Natural killer cell treated with Interleukin-12 subunit alpha and Interleukin-12 subunit beta and Interleukin-15 and Interleukin-18, amount 100 ng/mL, for 72 hours (primary cell): ENCODE measurements at regions not wholly inside any gene's neighbourhood (a gene's known extent, or its start where the extent isn't known, plus 50 kb on each side); places are given as distances from the start of the nearest gene placed in this dataset.

ENCODE experiments used
- ATAC-seq, 2 donors: fragments of 150-1000 bp; cut with Tn5 transposase in 1 of 2; sonication (Bioruptor Pico), chemical (Tn5 transposase) in 1 of 2; 2 replicates each; pipeline ENCODE4 v1.10.0; 2021
- DNase-seq: peaks from one replicate; pipeline ENCODE4 v3.0.0; 2022; ENCODE audit warnings: low spot score
- H3K27ac Mint-ChIP-seq, 2 donors: 1 replicate in 1 of 2; 2 replicates in 1 of 2; pipeline ENCODE4 v1.8.0; 2022; ENCODE audit warnings: mixed read lengths in 2 of 2, mild to moderate bottlenecking in 1 of 2, moderate library complexity in 1 of 2
- H3K27me3 Mint-ChIP-seq, 2 donors: 1 replicate in 1 of 2; 2 replicates in 1 of 2; pipeline ENCODE4 v1.8.0; 2022; ENCODE audit warnings: mixed read lengths in 2 of 2
- H3K36me3 Mint-ChIP-seq: one replicate; pipeline ENCODE4 v1.8.0; 2022; ENCODE audit warnings: mixed read lengths
- H3K4me1 Mint-ChIP-seq, 2 donors: 1 replicate in 1 of 2; 2 replicates in 1 of 2; pipeline ENCODE4 v1.8.0; 2022; ENCODE audit warnings: low read depth in 2 of 2, mixed read lengths in 2 of 2, mild to moderate bottlenecking in 1 of 2
- H3K4me3 Mint-ChIP-seq: one replicate; pipeline ENCODE4 v1.8.0; 2022; ENCODE audit warnings: mixed read lengths
- H3K9me3 Mint-ChIP-seq: 2 replicates; pipeline ENCODE4 v1.8.0; 2022; ENCODE audit warnings: mixed read lengths

- Mint-ChIP-seq H3K36me3 (peaks cover 7% of the 10 kb centered on the region), H3K4me1 (no peaks in the 10 kb centered on the region), H3K9me3 (peaks cover 11% of the 10 kb centered on the region), H3K27ac (no peak overlapping the region), H3K4me3 (no peak overlapping the region), H3K27me3 (no peaks in the 10 kb centered on the region)
- DNase-seq, result no peak
- ATAC-seq, result no peak
These were observed 666.0 kb upstream of the COBL start for GRCh38 chr7:51982653-51983052.

DNA sequence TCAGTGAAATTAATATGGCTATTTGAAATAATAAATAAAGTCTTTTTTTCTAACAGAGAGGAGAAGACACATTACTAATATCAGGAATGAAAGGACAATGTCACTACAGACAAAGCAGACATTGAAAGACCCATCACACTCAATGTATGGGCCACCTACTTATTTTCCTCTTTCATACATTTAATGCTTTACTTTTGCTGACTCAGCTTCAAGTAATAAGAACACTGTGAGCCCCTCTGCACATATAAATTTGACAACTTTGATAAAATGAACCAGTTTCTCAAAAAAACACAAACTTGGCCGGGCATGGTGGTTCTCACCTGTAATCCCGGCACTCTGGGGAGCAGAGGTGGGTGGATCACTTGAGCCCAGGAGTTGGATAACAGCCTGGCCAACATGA, 664.2 kb upstream of the COBL start:
- Mint-ChIP-seq H3K9me3 (no peaks in the 10 kb centered on the region), H3K4me3 (no peak overlapping the region), H3K4me1 (no peaks in the 10 kb centered on the region), H3K36me3 (no peaks in the 10 kb centered on the region), H3K27me3 (no peaks in the 10 kb centered on the region), H3K27ac (no peak overlapping the region)
- ATAC-seq (no peak), DNase-seq (no peak)

- no peak for DNase-seq
- no peaks in the 10 kb centered on the region for H3K4me1 Mint-ChIP-seq
- H3K4me3 Mint-ChIP-seq, result no peak overlapping the region
- H3K27me3 Mint-ChIP-seq, result no peaks in the 10 kb centered on the region
- H3K36me3 Mint-ChIP-seq, result no peaks in the 10 kb centered on the region
- no peak overlapping the region for H3K27ac Mint-ChIP-seq
- ATAC-seq, result no peak
- no peaks in the 10 kb centered on the region for H3K9me3 Mint-ChIP-seq
These were observed 663.7 kb upstream of the COBL start for GRCh38 chr7:51980313-51980712.

DNA sequence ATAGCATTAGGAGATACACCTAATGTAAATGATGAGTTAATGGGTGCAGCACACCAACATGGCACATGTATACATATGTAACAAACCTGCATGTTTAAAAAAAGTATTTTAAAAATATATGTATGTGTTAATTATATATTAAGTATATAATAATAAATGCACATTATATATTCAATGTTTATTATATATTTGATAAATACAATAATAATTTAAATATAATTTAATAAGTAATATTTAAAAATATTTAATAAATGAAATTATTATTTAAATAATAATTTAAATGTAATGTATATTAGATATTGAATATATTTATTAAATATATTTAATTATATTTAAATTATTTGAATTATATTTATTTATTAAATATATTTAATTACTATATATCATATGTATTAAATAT, 661.3 kb upstream of the COBL start:
- Mint-ChIP-seq H3K36me3 (no peaks in the 10 kb centered on the region), H3K27ac (no peak overlapping the region), H3K27me3 (no peaks in the 10 kb centered on the region), H3K9me3 (no peaks in the 10 kb centered on the region), H3K4me1 (no peaks in the 10 kb centered on the region), H3K4me3 (no peak overlapping the region)
- no peak for DNase-seq
- ATAC-seq, result no peak

GRCh38 chr7:51973939-51974338, 657.3 kb upstream of the COBL start:
- no peaks in the 10 kb centered on the region for H3K4me1 Mint-ChIP-seq
- H3K9me3 Mint-ChIP-seq, result peaks cover 5% of the 10 kb centered on the region
- DNase-seq, result no peak
- H3K36me3 Mint-ChIP-seq, result no peaks in the 10 kb centered on the region
- H3K27ac Mint-ChIP-seq, result no peak overlapping the region
- H3K4me3 Mint-ChIP-seq, result no peak overlapping the region
- ATAC-seq, result no peak
- H3K27me3 Mint-ChIP-seq, result no peaks in the 10 kb centered on the region

DNA sequence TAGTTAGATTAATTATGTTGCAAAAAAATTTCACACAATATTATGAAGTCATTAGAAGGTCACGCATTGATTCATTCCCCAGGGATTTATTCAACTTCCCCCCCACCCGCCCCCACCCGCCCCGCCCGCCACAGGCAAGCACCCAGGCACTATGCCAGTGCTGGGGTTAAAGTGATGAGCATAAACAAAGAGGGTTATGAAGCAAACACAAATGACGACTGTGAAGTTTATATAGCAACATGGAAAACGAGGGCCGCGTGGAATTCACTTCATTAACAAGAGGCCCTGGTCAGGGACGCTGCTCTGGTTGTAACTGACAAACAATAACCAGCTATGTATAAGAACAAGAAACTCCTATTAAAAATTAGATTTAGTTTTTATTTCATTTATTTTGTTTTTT, 656.5 kb upstream of the COBL start:
- DNase-seq (no peak), ATAC-seq (no peak)
- Mint-ChIP-seq H3K27me3 (no peaks in the 10 kb centered on the region), H3K9me3 (peaks cover 5% of the 10 kb centered on the region), H3K27ac (no peak overlapping the region), H3K4me1 (no peaks in the 10 kb centered on the region), H3K36me3 (no peaks in the 10 kb centered on the region), H3K4me3 (no peak overlapping the region)

DNA sequence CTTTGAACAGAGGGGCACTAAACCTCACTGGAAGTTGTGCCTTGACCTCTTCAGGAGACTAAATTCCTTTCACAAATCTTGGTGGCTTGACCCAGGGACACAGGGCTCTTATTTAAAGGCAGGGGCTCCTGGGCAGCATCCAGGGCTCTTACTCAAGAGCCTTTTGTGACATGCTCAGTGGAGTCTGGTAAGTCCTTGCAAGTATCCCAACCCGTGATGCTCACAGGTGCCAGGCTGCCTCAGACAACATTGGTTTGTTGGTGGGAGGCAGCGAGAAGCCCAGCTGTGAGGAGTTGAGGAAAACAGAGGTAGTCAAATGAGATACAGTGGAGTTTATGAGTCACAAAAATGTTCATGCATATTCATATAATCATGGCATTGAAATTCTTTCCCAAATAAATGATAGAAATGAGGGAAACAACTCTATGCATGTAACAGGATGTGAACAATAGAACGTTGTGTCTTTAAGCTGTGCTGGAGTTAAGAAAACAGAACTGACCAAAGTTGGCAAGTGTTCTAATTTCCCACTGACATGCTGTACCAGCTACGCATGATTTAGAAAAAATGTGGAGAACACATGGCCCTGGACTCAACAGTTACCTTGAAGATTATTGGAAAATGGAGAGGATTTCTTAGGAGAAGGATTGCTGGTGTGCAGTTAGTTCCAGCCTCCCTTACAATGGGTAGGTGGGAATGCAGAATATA, 654.5 kb upstream of the COBL start:
- no peak overlapping the region for H3K4me3 Mint-ChIP-seq

GRCh38 chr7:51968461-51968860, 651.9 kb upstream of the COBL start:
- Mint-ChIP-seq H3K9me3 (peaks cover 10% of the 10 kb centered on the region), H3K36me3 (no peaks in the 10 kb centered on the region), H3K4me1 (no peaks in the 10 kb centered on the region), H3K4me3 (no peak overlapping the region), H3K27ac (no peak overlapping the region), H3K27me3 (no peaks in the 10 kb centered on the region)
- DNase-seq (no peak), ATAC-seq (no peak)

More for the DNA sequence above, 654.5 kb upstream of the COBL start:
- Mint-ChIP-seq H3K4me1 (no peaks in the 10 kb centered on the region), H3K27ac (no peak overlapping the region), H3K27me3 (no peaks in the 10 kb centered on the region), H3K9me3 (peaks cover 10% of the 10 kb centered on the region), H3K36me3 (no peaks in the 10 kb centered on the region)
- no peak for DNase-seq
- no peak for ATAC-seq

GRCh38 chr7:51965454-51965853, 648.8 kb upstream of the COBL start:
- Mint-ChIP-seq H3K4me3 (no peak overlapping the region), H3K36me3 (no peaks in the 10 kb centered on the region), H3K27me3 (no peaks in the 10 kb centered on the region), H3K9me3 (peaks cover 8% of the 10 kb centered on the region), H3K4me1 (no peaks in the 10 kb centered on the region), H3K27ac (no peak overlapping the region)
- no peak for DNase-seq
- no peak for ATAC-seq

- DNase-seq (no peak), ATAC-seq (no peak)
- Mint-ChIP-seq H3K9me3 (peaks cover 14% of the 10 kb centered on the region), H3K36me3 (no peaks in the 10 kb centered on the region), H3K4me3 (no peak overlapping the region), H3K27me3 (no peaks in the 10 kb centered on the region), H3K4me1 (no peaks in the 10 kb centered on the region), H3K27ac (no peak overlapping the region)
These were observed 645.2 kb upstream of the COBL start for GRCh38 chr7:51961804-51962203.

GRCh38 chr7:51950813-51951212, 634.2 kb upstream of the COBL start:
- no peak for DNase-seq
- Mint-ChIP-seq H3K27me3 (no peaks in the 10 kb centered on the region), H3K9me3 (peaks cover 15% of the 10 kb centered on the region), H3K27ac (no peak overlapping the region), H3K4me1 (no peaks in the 10 kb centered on the region), H3K4me3 (no peak overlapping the region), H3K36me3 (peaks cover 5% of the 10 kb centered on the region)
- ATAC-seq, result no peak

GRCh38 chr7:51949726-51950644, 633.4 kb upstream of the COBL start:
- Mint-ChIP-seq H3K27me3 (no peaks in the 10 kb centered on the region), H3K4me3 (no peak overlapping the region), H3K9me3 (peaks cover 15% of the 10 kb centered on the region), H3K4me1 (no peaks in the 10 kb centered on the region), H3K36me3 (peaks cover 5% of the 10 kb centered on the region), H3K27ac (no peak overlapping the region)
- DNase-seq (no peak), ATAC-seq (no peak)

GRCh38 chr7:51930834-51931233, 614.2 kb upstream of the COBL start:
- DNase-seq (no peak), ATAC-seq (no peak)
- no peaks in the 10 kb centered on the region for H3K4me1 Mint-ChIP-seq
- no peak overlapping the region for H3K4me3 Mint-ChIP-seq
- H3K27ac Mint-ChIP-seq, result no peak overlapping the region
- H3K36me3 Mint-ChIP-seq, result peaks cover 10% of the 10 kb centered on the region
- H3K9me3 Mint-ChIP-seq, result peaks cover 18% of the 10 kb centered on the region
- H3K27me3 Mint-ChIP-seq, result no peaks in the 10 kb centered on the region

- Mint-ChIP-seq H3K36me3 (peaks cover 10% of the 10 kb centered on the region), H3K27me3 (no peaks in the 10 kb centered on the region), H3K4me3 (no peak overlapping the region), H3K9me3 (peaks cover 20% of the 10 kb centered on the region), H3K27ac (no peak overlapping the region), H3K4me1 (no peaks in the 10 kb centered on the region)
- ATAC-seq, result no peak
- DNase-seq, result no peak
These were observed 613.2 kb upstream of the COBL start for GRCh38 chr7:51929818-51930217.
